ENCODE measurements at regions not wholly inside any gene's neighbourhood (a gene's known extent, or its start where the extent isn't known, plus 50 kb on each side); places are given as distances from the start of the nearest gene placed in this dataset.
"Not testable (repeated sequence)": the region's sequence is repeated elsewhere in the genome, so short reads cannot be mapped to it uniquely, and the experiment has no call there.

GRCh38 chrX:106220177-106220576, 52.1 kb downstream of the PWWP3B start:
- DNase-seq (ENCODE audit: low read depth): no peak

DNA sequence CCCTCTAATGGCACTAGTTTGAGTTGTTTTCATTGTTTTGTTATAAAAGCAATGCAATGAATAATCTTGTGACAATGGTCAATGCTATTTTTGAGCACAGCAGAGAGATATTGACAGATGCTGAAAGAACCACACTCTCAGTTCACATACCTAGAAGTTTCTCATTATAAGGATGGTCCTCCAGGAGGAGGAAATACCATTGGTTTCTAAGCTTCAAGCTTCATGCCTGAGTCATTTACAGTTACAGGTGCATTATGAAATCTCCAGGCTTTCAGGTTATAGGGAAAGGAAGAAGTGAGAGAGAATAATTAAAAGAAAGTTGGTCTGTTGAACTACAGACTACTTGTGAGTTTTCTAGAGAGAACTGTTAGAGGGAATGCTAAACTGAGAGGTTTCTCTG, 75.3 kb downstream of the PWWP3B start:
- DNase-seq (ENCODE audit: low read depth): no peak

GRCh38 chrX:106246511-106246910, 78.4 kb downstream of the PWWP3B start:
- DNase-seq (ENCODE audit: low read depth): peak; percentile 9

DNA sequence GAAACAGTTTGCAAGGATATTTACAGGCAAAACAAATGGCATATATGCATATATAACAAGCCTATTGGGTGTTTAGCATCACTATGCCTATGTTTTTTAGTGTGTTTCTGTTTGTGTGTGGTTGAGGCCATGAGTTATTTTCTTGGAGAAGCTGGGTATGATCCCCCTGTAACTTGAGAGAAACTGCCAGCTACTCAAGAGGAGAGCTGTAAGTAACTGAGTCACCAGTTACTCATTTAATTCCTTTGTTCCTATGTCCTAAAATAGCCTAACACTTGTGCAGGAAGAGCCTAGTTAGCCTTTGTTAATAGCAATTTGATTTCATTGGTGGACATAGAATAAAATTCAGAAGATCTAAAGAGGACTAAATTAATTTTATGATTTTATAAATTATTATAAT, 79.1 kb downstream of the PWWP3B start:
- DNase-seq (ENCODE audit: low read depth): peak; percentile 16

DNA sequence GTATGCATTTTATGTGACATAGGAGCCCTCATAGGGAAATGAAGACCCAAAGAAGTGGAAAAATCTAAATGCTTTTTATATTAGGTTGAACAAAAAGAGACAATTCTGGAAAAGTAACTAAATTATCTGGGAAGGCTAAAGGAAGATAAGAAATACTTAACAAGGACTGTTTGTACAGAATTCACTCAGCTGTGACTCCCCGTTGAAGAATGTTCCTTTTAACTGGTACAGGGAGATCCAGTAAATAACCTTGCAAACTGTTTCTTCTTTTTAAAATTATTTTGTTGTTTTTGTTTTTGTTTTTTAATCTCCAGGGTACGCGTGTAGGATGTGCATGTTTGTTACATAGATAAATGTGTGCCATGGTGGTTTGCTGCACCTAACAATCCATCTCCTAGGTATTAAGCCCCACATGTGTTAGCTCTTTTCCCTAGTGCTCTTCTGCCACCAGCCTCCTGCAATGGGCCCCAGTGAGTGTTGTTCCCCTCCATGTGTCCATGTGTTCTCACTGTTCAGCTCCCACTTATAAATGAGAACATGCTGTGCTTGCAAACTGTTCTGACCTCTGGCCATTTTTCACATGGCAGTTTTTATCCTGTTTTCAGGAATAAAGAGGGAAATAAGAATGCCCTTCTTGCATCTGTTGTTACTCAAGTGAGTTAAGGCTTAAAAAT, 81.7 kb downstream of the PWWP3B start:
- peak; percentile 6 for DNase-seq (ENCODE audit: low read depth)

- DNase-seq (ENCODE audit: low read depth): peak; percentile 23
These were observed 95.7 kb downstream of the PWWP3B start for GRCh38 chrX:106263817-106264216.

- not testable (repeated sequence) for DNase-seq (ENCODE audit: low read depth)
These were observed 106.0 kb downstream of the PWWP3B start for GRCh38 chrX:106273947-106274587.

GRCh38 chrX:106275172-106275571, 107.1 kb downstream of the PWWP3B start:
- not testable (repeated sequence) for DNase-seq (ENCODE audit: low read depth)

DNA sequence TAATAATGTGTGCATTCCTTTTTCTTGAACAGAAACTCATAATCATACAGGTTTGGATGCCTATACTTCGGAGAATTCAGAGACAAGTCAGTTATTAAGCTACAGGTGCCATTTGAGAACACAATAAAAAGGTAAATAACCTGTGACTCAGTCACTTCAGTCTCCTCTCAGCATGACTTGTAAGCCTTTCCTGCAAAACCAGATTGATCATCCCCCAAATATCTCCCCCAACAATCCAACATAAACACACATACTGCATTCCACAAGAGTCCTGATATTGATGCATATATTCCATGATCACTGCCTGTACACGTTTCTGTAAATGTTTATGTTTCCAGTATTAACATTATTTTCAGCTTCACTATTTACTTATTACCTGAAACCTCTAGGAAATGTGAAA, 110.8 kb downstream of the PWWP3B start:
- DNase-seq (ENCODE audit: low read depth): peak; percentile 0

DNA sequence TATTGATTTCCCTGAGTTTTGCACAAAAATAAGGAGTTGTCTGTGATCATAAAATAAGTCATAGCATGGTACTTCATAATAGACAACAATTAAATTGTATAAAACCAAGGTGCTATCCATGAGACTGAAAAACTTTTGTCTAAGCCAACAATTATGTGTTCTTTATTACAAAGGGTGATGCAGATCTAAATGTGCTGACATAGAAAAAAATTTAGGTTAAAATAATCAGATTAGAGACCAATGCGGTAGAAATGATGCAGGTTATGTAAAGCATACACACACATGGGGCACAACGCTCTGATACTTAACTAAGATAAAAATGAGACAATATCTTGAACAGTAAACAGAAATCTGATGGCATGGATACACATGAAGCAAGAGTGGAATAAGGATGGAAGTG, 113.3 kb downstream of the PWWP3B start:
- no peak for DNase-seq (ENCODE audit: low read depth)

DNA sequence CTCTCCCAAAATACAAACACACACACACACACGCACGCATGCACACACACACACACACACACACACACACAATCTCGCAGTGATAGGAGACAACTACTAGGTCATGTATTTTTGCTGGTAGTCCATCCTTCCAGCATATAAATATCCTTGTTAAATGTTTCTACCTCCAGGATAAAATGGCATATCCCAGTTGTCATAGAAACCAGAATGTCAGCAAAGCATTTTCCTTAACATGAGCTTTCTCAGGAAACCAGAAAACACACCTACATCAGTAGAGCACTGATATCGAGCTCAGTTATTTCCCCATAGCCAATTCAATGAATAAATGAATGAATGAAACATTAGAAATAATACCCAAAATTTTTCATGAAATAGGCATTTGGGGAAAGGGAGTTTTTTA, 115.7 kb downstream of the PWWP3B start:
- no peak for DNase-seq (ENCODE audit: low read depth)

DNA sequence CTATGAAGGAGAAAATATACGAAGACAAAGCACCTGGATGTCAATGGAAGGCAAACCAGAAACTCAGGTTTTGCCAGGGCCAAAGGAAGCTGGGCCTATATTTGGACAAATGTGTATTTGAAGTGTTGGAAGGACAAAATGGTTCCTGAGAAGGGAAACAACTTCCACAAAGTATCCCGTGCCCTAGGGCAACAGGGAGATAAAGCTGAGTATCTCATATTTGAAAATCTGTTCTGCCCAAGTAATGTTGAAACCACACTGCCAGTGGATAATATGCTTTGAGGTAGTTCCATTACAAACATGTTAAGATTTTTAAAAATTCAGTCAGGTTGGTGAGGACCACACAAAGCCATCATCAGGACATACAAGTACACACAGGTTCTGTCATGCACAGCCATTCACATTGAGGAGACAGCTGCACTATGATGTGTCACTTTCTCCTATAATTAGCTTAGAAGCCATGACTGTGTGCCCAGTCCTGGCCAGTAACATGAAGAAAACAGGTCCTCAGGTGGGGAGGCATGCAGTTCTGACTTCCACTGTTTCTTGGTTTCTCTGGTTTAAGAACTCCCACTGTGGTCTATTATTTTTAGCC, 116.4 kb downstream of the PWWP3B start:
- DNase-seq (ENCODE audit: low read depth): no peak

DNA sequence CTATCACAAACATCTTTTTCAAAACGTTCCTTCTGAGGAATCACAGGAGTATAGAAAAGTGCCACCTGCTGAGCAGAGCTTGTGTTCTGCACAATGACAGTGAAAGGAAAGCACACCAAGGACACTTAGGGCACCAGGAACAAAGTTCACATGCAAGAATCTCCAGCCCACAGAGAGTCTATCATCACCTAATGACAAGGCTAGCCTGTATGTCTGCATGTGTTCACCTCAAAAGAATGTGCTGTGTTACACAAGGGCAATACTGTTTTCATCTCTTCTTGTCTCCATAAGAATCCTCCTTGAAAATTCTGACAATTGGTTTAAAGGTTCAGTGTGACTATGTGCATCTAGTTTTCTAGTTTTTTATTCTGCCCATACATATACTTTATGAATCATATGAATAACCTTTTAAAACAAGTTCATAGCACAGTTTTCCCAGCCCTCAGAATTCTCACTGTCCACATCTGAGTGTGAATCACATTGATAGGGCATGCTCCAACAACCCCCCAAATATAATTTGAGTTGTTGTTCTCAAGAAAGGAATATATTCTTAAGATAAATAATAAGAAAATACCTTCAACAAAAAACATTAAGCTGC, 118.0 kb downstream of the PWWP3B start:
- peak; percentile 10 for DNase-seq (ENCODE audit: low read depth)

DNA sequence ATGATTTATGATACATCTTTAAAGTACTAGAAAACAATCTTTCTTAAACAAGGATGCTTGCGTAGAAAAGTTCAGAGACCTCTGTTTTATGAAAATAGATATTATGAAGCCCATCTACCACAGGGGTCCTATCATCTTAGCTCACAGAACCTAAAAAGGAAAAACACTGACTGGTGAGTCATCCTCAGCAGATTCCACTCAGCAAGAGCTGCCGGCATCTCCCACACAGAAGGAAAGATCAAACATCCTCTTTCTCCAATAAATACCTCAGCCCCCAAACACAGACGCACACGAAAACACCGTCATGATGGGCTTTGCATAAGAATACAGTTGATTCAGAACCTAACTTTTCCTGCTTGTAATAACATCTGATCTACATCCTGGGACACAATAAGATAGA, 122.7 kb downstream of the PWWP3B start:
- DNase-seq (ENCODE audit: low read depth): not testable (repeated sequence)

GRCh38 chrX:106291779-106292390, 123.8 kb downstream of the PWWP3B start:
- DNase-seq (ENCODE audit: low read depth): not testable (repeated sequence)

- DNase-seq (ENCODE audit: low read depth): peak; percentile 26
These were observed 132.1 kb downstream of the PWWP3B start for GRCh38 chrX:106300239-106300638.

DNA sequence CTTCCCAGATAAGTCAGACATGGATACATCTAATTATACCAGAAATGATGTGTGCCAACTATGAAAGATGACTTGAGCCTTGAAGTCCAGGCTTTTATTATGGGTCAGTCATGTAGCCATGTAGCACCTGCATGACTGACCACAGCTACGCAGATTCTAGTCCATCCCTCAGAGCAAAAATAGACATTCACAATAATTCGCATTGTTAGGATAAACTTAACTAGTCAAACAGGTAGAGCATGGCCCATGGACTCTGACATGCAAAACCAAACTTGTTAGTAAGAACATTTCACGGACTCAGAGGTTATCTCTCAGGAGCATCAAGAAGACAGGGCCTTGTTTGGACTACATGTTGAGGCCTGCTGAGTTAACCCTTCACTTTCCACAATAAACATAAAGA, 132.6 kb downstream of the PWWP3B start:
- no peak for DNase-seq (ENCODE audit: low read depth)

DNA sequence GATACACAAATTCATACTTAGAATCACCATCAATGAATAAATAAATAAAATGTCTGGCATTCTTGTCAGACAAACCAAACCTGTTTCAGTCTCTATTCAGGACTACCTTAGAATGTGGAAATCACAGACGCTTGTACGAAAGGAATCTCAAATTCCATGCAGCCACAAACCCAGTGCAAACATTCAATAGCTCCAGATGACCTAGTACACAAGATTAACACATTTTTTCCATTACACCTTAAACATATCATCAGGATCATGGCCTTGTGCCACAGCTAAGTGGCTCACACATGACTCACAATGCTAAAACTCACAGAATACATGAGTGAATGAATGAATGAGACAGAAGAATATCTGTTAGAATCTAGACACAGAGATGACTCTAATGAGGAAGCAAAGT, 134.2 kb downstream of the PWWP3B start:
- DNase-seq (ENCODE audit: low read depth): peak; percentile 22

DNA sequence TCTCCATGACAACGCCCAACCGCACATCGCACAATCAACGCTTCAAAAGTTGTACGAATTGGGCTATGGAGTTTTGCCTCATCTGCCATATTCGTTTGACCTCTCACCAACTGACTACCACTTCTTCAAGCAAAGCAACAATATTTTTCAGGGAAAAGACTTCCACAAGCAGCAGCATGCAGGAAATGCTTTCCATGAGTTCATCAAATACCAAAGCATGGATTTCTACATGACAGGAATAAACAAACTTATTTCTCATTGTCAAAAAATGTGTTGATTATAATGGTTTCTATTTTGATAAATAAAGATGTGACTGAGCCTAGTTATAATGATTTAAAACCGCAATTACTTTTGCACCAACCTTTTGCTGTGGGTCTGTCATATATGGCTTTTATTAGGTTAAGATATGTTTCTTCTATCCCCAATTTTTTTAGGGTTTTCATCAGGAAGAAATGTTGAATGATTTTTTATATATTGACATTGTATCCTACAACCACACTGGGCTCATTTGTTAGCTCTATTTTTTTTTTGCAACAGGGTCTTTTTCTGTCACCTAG, 138.4 kb downstream of the PWWP3B start:
- no peak for DNase-seq (ENCODE audit: low read depth)

DNA sequence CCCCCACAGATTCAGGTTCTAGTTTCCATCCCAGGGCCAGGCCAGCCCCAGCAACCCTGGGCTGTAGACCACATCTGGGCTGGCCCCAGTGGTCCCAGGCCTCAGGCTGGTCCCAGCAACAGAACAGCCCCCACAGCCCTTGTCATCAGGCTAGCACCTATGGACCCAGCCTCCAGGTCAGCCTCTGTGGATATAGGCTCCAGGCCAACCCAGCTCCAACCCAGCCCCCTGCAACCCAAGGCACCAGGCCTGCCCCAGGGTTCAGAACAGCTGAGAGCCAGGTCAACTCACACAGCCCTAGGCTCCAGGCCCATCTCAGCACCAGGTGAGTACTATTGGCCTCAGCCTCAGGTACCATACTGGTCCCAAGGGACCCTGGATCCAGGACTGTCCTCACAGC, 155.3 kb downstream of the PWWP3B start:
- no peak for DNase-seq (ENCODE audit: low read depth)

DNA sequence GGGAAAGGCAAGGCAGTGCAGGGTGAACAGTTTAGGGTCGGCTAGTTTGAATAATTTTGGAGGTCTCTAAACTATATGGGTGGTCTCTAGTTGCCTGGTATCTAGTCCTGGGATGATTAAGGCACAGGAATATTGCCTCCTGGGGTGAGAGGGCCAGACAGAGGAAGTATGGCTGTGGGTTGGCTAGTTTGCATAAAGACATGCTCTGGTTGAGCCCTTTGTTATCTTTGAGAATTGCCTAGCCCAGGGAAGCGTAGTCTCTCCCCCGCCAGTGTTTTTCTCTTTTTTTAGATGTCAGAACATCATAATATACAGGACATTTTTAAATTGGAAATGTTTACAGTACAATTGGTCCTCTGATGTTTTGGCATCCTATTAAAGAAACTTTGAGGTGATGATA, 163.5 kb downstream of the PWWP3B start:
- DNase-seq (ENCODE audit: low read depth): no peak

- peak; percentile 0 for DNase-seq (ENCODE audit: low read depth)
These were observed 173.7 kb downstream of the PWWP3B start for GRCh38 chrX:106341823-106342222.
